Spleen (tissue), 7 donors: ENCODE measurements at regions not wholly inside any gene's neighbourhood (a gene's known extent, or its start where the extent isn't known, plus 50 kb on each side); places are given as distances from the start of the nearest gene placed in this dataset.

Source experiments
- POLR2A ChIP-seq, 3 donors: fragments of 450-650 bp; IDR thresholded peaks; one replicate each; pipeline ENCODE4 v1.5.1; 2017; ENCODE audit warnings: antibody characterized with exemption in 3 of 3, mild to moderate bottlenecking in 1 of 3
- TF ChIP-seq, protein P1 (sequence below), 11 experiments: fragments of 200-600 bp in 7 of 11; fragments of 450-650 bp in 4 of 11; sonication (generic) in 4 of 11; IDR thresholded peaks in 8 of 11; conservative IDR thresholded peaks in 3 of 11; 1 replicate in 7 of 11; 2 replicates in 4 of 11; pipeline versions ENCODE4 v1.4.0 to v1.8.0; 2016 to 2021; ENCODE audit warnings: antibody characterized with exemption in 11 of 11, inconsistent platforms in 4 of 11, mild to moderate bottlenecking in 1 of 11
- donor health status: DM: no; HTN: no; CAD: no; lungs with moderate emphysema.
- donor health status: DM: no; HTN: no; CAD: no.
- donor health status: DM: no; HTN: no; CAD: no.

DNA sequence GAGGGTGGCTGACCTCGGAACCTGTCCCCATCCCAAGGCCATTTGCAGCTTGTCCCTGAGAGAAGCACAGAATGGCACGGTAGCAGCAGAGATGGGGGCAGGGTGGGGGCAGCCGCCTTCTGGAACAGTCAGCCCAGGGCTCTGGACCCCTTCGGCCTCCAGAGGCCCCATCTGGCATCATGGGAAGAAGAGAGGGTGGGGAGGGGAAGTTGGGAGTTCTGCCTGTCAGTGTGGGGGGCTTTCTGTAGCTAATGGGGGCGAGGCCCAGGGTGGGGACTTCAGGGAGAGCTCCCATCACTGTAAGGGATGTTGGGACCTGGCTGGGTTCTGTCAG is 62.9 kb upstream of the ADRA2C start:
- TF ChIP-seq, protein P1, sequence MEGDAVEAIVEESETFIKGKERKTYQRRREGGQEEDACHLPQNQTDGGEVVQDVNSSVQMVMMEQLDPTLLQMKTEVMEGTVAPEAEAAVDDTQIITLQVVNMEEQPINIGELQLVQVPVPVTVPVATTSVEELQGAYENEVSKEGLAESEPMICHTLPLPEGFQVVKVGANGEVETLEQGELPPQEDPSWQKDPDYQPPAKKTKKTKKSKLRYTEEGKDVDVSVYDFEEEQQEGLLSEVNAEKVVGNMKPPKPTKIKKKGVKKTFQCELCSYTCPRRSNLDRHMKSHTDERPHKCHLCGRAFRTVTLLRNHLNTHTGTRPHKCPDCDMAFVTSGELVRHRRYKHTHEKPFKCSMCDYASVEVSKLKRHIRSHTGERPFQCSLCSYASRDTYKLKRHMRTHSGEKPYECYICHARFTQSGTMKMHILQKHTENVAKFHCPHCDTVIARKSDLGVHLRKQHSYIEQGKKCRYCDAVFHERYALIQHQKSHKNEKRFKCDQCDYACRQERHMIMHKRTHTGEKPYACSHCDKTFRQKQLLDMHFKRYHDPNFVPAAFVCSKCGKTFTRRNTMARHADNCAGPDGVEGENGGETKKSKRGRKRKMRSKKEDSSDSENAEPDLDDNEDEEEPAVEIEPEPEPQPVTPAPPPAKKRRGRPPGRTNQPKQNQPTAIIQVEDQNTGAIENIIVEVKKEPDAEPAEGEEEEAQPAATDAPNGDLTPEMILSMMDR (IDR thresholded peaks at IDR 0.05 in 8 of 11, conservative IDR thresholded peaks at IDR 0.05 in 3 of 11), result no peak
- no peak for TF ChIP-seq POLR2A (IDR thresholded peaks at IDR 0.05)
